Keratinocyte (primary cell): ENCODE measurements at regions not wholly inside any gene's neighbourhood (a gene's known extent, or its start where the extent isn't known, plus 50 kb on each side); places are given as distances from the start of the nearest gene placed in this dataset.

Source experiments
- CTCF ChIP-seq, 3 experiments: IDR thresholded peaks in 1 of 3; conservative IDR thresholded peaks in 1 of 3; optimal IDR thresholded peaks in 1 of 3; 2 replicates in 2 of 3; 3 replicates in 1 of 3; pipeline versions ENCODE3 to v1.5.1; 2011; ENCODE audit warnings: low read length in 3 of 3, mild to moderate bottlenecking in 3 of 3, moderate library complexity in 2 of 3, control low read depth in 1 of 3, inconsistent platforms in 1 of 3; ENCODE audit not compliant: insufficient read depth in 2 of 3; ENCODE audit errors: extremely low read depth in 1 of 3
- EZH2 ChIP-seq: IDR thresholded peaks from one replicate; pipeline ENCODE4 v1.6.1; 2012; ENCODE audit warnings: inconsistent platforms, mild to moderate bottlenecking, low read length, moderate library complexity

- TF ChIP-seq CTCF (optimal IDR thresholded peaks at IDR 0.05 in 1 of 3, IDR thresholded peaks at IDR 0.05 in 1 of 3, conservative IDR thresholded peaks at IDR 0.05 in 1 of 3; ENCODE audit: extremely low read depth in 1 of 3, insufficient read depth in 2 of 3, low read length in 3 of 3) (no peak), EZH2 (no peak)
These were observed 209.5 kb upstream of the DIO3 start for GRCh38 chr14:101351769-101352168.
